Activated CD4-positive, alpha-beta T cell treated with anti-CD3 and anti-CD28 coated beads for 48 hours (primary cell): ENCODE measurements at regions not wholly inside any gene's neighbourhood (a gene's known extent, or its start where the extent isn't known, plus 50 kb on each side); places are given as distances from the start of the nearest gene placed in this dataset.
A peak's percentile ranks its signal among the peaks of the same experiment; 100 is the strongest.

ENCODE experiments used
- DNase-seq: peaks from one replicate; pipeline ENCODE4 v3.0.0-alpha.2; 2020

- no peak for DNase-seq
These were observed 977.3 kb downstream of the UQCRFS1 start for GRCh38 chr19:28235606-28236125.

GRCh38 chr19:28234637-28235036, 978.3 kb downstream of the UQCRFS1 start:
- no peak for DNase-seq

- DNase-seq = no peak
These were observed 984.1 kb downstream of the UQCRFS1 start for GRCh38 chr19:28228854-28229253.

- no peak for DNase-seq
These were observed 988.5 kb downstream of the UQCRFS1 start for GRCh38 chr19:28224441-28224840.

DNA sequence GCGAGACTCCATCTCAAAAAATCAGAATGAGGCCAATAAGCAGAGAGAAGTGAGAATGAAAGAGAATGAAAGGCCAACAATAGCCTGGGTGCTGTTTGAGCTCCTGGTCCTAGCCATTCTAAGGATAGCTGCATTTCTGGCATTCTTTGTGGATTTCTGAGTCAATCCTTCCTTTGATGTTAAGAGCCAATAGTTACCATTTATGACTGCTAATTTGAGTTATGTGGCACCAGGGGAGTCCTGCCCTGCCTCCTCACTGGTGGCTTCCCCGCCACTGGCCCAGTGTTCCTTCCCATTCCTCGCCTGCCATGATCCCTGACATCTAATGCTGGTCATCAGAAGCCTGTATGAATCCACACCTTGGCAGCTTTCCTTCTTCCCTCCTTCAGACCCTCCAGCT, 991.2 kb downstream of the UQCRFS1 start:
- no peak for DNase-seq

DNA sequence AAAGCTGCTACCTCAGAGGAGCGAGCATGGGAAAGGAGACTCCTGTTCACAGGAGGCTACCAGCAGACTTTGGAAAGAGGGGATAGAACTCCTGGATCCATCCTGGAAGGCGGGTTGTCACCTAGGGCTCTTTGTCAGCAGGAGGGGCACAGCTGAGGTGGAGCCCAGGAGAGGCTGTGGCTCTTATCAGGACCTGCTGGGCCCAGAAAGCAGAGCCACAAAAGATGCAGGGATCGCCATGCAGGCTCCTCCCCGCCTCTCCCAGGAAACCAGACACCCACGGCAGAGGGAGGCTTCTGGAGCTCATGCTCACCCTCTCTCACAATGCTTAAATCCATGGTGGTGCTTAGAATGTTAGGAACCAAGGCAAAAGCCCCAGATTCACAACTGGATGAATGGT, 994.2 kb downstream of the UQCRFS1 start:
- no peak for DNase-seq

GRCh38 chr19:28217022-28217421, 995.9 kb downstream of the UQCRFS1 start:
- no peak for DNase-seq

GRCh38 chr19:28213470-28214082, 999.4 kb downstream of the UQCRFS1 start:
- peak; percentile 14 for DNase-seq

GRCh38 chr19:28210886-28211285, 1002.1 kb downstream of the UQCRFS1 start:
- no peak for DNase-seq

DNA sequence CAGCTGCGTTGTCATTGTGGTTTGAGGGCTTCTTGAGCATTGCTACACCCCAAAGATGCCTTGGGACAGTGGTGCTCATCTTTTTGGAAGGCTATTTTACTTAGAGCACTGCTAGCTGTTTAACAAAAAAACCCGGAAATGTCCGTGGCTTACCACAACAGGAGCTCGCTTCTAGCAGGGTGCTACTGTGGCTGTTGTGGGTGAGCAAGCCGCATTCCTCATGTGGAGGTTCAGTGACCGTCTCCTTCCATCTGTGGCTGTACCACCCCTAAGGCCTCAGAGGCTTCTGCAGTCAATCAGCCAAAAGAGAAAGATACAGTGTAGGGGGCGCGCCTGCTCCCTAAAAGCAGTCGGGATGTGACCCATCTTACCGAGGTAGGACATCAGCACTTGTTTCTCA, 1004.2 kb downstream of the UQCRFS1 start:
- DNase-seq = no peak

- no peak for DNase-seq
These were observed 1005.7 kb downstream of the UQCRFS1 start for GRCh38 chr19:28207244-28207643.

GRCh38 chr19:28201462-28201943, 1011.4 kb downstream of the UQCRFS1 start:
- no peak for DNase-seq

DNA sequence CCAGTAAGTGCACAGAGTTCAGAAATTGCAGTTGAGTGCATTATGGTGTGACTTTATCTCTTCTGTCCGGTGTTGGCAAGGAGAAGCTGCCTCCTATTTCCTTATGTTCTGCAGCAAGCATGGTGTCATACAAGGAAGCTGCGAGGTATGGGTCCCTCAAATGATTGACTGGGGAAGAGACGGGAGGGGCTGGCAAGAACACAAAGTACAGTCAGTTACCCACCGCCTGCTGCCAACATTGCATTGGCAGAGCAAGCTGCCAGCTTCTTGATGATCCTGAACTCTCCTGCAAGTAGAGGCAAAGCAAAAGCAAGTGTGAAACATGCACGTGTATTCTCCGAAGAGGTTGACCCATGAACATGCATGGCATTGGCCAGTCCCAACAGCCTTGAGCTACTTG, 1013.6 kb downstream of the UQCRFS1 start:
- DNase-seq = no peak

DNA sequence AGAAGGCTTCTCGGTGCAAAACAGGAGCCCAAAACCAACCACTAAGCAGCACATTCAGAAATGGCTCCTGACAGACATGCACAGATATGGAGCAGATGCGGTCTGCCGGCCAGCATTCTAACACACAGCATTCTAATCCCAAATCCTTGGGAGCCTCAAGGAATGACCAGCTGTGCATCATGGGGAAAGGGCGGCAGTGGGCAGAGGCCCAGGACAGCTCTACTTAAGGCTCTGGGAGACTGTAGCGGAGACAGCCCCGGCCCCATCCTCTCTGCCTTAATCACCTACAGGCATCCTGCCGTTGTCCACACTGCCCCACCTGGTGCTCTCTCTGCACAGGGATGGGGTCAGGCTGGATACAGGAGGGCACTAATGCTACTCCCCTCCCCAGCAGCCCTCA, 1016.0 kb downstream of the UQCRFS1 start:
- DNase-seq = no peak

GRCh38 chr19:28196101-28196500, 1016.9 kb downstream of the UQCRFS1 start:
- no peak for DNase-seq

GRCh38 chr19:28185646-28186045, 1027.3 kb downstream of the UQCRFS1 start:
- no peak for DNase-seq

GRCh38 chr19:28184997-28185396, 1028.0 kb downstream of the UQCRFS1 start:
- DNase-seq = no peak

DNA sequence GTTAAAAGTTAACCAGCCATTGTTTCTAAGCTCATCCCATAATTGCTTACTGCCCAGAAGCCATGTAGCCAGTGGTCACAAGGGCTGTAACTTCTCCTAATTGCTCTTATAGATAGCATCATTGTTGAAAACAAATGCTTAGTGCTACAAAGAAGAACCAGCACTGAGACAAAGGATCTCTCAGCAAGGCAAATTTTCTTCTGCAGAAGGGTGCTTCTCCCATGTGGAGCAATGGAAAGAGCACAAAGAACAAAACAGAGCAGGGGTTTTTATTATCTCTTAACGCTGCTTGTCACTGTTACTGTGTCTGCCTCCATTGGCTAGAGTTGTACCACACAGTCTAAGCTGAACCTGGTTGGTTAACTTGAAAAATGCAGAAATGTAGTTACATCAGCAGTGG, 1036.8 kb downstream of the UQCRFS1 start:
- no peak for DNase-seq

GRCh38 chr19:28171983-28172382, 1041.0 kb downstream of the UQCRFS1 start:
- DNase-seq = no peak

- DNase-seq = no peak
These were observed 1042.9 kb downstream of the UQCRFS1 start for GRCh38 chr19:28170066-28170465.

DNA sequence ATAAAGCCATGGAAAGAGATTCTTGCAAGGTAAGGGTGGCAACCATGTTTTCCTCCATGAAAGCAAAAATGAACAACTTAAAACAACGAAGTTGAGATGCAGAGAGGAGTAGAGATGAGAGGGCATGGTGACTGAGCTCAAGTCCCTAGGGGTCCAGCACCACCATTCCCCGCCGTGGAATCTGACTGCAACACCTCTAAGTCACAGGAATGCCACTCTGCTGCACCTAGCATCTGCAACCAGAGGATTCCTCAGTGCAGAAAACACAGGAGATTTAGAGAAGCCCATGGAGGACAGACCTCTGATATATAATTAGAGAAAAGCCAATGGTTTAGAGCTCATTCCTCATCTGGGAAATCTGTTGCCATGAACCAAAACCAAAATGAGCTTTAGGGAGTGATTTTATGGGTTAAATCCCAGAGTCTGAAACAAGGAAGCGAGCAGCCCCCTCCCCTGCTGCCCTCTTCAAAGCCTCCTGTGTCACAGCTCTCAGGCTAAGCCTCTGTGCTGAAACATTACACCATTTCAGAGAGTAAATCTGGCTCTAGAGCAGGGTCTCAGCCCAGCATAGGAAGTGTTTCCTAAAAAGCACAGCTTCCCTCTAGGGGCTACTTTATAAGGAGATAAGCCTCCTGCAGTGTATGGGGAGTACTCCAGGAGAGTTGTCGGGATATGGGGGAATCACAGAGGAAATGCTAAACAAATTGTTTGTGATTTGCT, 1043.6 kb downstream of the UQCRFS1 start:
- no peak for DNase-seq

DNA sequence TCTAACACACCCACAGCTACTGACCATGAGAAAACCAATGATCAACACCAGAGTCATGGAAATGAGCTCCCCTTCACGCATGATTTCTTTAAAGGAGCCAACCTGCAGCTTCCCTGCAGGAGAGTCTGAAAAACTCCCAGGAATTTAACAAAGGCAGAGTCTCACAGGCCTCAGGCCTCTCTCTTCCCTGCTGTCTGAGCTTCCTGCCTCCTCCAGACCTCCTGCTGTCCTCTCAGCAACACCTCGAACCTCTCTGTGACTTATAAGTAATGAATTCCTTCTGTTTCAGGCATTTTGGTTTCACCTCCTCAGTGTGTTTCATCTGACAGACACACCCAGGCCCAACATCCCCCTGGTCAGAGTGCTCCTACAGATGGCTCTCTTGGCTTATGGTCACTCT, 1044.4 kb downstream of the UQCRFS1 start:
- no peak for DNase-seq

- no peak for DNase-seq
These were observed 1046.9 kb downstream of the UQCRFS1 start for GRCh38 chr19:28166025-28166424.

DNA sequence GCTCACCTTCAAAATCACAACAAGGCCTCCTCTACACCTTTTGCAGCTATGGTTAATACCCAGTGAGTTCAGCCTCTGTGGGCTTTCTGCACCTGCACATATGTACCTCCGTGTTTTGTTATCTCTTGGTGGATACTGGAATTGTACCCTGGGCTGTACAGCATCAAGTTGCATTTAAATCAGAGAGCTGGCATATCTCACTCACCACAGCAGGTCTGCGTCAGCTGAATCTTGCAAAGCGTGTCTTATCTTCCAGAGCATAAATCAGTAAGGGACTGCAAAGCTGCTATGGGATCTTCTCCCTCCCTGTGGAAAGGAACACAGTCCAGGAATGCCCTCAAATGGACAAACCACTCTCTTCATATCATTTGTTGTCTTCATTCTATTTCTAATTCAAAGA, 1048.7 kb downstream of the UQCRFS1 start:
- DNase-seq = no peak

DNA sequence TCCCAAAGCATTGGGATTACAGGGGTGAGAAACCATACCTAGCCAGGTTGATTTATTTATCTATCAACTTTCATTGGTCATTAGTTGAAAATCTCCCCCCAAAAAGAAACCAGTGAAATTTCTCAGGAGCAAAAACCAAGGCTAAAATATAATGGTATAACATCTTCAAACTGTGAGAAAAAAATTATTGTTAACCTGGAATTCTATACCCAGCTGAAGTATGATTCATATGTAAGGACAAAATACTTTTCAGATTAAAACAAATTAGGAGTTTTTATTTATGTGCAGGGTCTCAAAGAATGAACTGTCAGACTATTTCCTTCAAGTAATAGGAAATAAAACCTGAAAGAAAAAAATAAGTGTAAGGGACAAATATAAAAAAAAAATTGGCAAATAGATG, 1053.9 kb downstream of the UQCRFS1 start:
- no peak for DNase-seq
